Smooth muscle cell (in vitro differentiated cells): ENCODE measurements at regions not wholly inside any gene's neighbourhood (a gene's known extent, or its start where the extent isn't known, plus 50 kb on each side); places are given as distances from the start of the nearest gene placed in this dataset. TPM values are rescaled to one million over a fixed set of nuclear protein-coding genes. Genes with fewer than 3 reads are reported as not detected.
"Not testable (repeated sequence)": the region's sequence is repeated elsewhere in the genome, so short reads cannot be mapped to it uniquely, and the experiment has no call there.

Experiments
- DNase-seq: peaks from one replicate; lab custom pipeline; 2025; ENCODE audit not compliant: unreplicated experiment; lab: John Stamatoyannopoulos, UW
- H2AFZ ChIP-seq: fragments of 200-600 bp; sonication (generic); 2 replicates; pipeline ENCODE4 v1.6.0; 2016; ENCODE audit warnings: antibody characterized with exemption, low read depth, mild to moderate bottlenecking
- H3F3A ChIP-seq: fragments of 200-600 bp; sonication (generic); 2 replicates; pipeline ENCODE4 v1.6.0; 2017; ENCODE audit warnings: antibody characterized with exemption, low read depth
- H3K27ac ChIP-seq: fragments of 200-600 bp; sonication (generic); 2 replicates; pipeline ENCODE4 v1.5.1; 2016; ENCODE audit warnings: low read depth, mild to moderate bottlenecking
- H3K27me3 ChIP-seq: fragments of 200-600 bp; sonication (generic); 2 replicates; pipeline ENCODE4 v1.6.1; 2016; ENCODE audit warnings: low read depth, mild to moderate bottlenecking
- H3K36me3 ChIP-seq: fragments of 200-600 bp; sonication (generic); 2 replicates; pipeline ENCODE4 v1.5.1; 2016; ENCODE audit warnings: low read depth
- H3K4me1 ChIP-seq: fragments of 200-600 bp; sonication (generic); 2 replicates; pipeline ENCODE4 v1.5.1; 2016; ENCODE audit warnings: low read depth
- H3K4me2 ChIP-seq: fragments of 200-600 bp; sonication (generic); 2 replicates; pipeline ENCODE4 v1.6.0; 2016; ENCODE audit warnings: mild to moderate bottlenecking
- H3K4me3 ChIP-seq: fragments of 200-600 bp; sonication (generic); 2 replicates; pipeline ENCODE4 v1.5.1; 2016; ENCODE audit warnings: mild to moderate bottlenecking
- H3K79me2 ChIP-seq: fragments of 200-600 bp; sonication (generic); 2 replicates; pipeline ENCODE4 v1.6.0; 2016; ENCODE audit warnings: low read depth, mild to moderate bottlenecking
- H3K9ac ChIP-seq: fragments of 200-600 bp; sonication (generic); 2 replicates; pipeline ENCODE4 v1.6.0; 2016; ENCODE audit warnings: low read depth
- H3K9me3 ChIP-seq: fragments of 200-600 bp; sonication (generic); replicated peaks from 2 replicates; pipeline ENCODE4 v1.5.1; 2016; ENCODE audit warnings: low read depth
- H4K20me1 ChIP-seq: fragments of 200-600 bp; sonication (generic); 2 replicates; pipeline ENCODE4 v1.6.0; 2016; ENCODE audit warnings: low read depth
- CTCF ChIP-seq: fragments of 200-600 bp; sonication (generic); IDR thresholded peaks from 2 replicates; pipeline ENCODE4 v1.5.1; 2017; ENCODE audit warnings: borderline replicate concordance, mild to moderate bottlenecking, antibody characterized with exemption; ENCODE audit not compliant: insufficient read depth, poor library complexity, severe bottlenecking
- WGBS: methylation state at CpG from one replicate; pipeline ENCODE4 v1.1.7; 2016; ENCODE audit warnings: low lambda C conversion rate; 5-methylcytosine and 5-hydroxymethylcytosine counted together
- small RNA-seq: library from RNA; depleted of rRNA; stranded (forward); fragments of <200 nt; gene quantifications from one replicate; pipeline ENCODE3, GENCODE V24; 2014

GRCh38 chr21:8695889-8696288, 1825.5 kb upstream of the TPTE start:
- 16% methylated on average over 5 of the region's 5 CpGs for WGBS
- TF ChIP-seq CTCF, result peak; percentile 8
- H3K36me3 ChIP-seq, H3K79me2 ChIP-seq, H3K27me3 ChIP-seq, H3K27ac ChIP-seq, H3F3A ChIP-seq, H3K4me2 ChIP-seq, H3K9me3 ChIP-seq, H3K9ac ChIP-seq, H3K4me1 ChIP-seq, H3K4me3 ChIP-seq, DNase-seq, H4K20me1 ChIP-seq, H2AFZ ChIP-seq: not testable (repeated sequence)

GRCh38 chr21:8701297-8701696, 1820.1 kb upstream of the TPTE start:
- not testable (repeated sequence) for H3K27ac ChIP-seq, H3K4me2 ChIP-seq, H3K27me3 ChIP-seq, H4K20me1 ChIP-seq, DNase-seq, H2AFZ ChIP-seq, H3K9me3 ChIP-seq, H3F3A ChIP-seq, H3K4me1 ChIP-seq, H3K79me2 ChIP-seq, H3K4me3 ChIP-seq, H3K36me3 ChIP-seq, H3K9ac ChIP-seq
- WGBS, result 29% methylated on average over 3 of the region's 3 CpGs

- H3K9ac ChIP-seq, H3K79me2 ChIP-seq, DNase-seq, H4K20me1 ChIP-seq, H3K27ac ChIP-seq, H3K9me3 ChIP-seq, H3K4me2 ChIP-seq, H3K36me3 ChIP-seq, H3K27me3 ChIP-seq, H3K4me1 ChIP-seq, H2AFZ ChIP-seq, H3K4me3 ChIP-seq, H3F3A ChIP-seq: not testable (repeated sequence)
- WGBS, result 85% methylated on average over 2 of the region's 2 CpGs
These were observed 1815.6 kb upstream of the TPTE start for GRCh38 chr21:8705829-8706228.

Small RNAs in the stretch of these regions (small RNA-seq; reads per million reads assigned to genes)
- gene CR381572.1, result not detected
